CD4-positive, alpha-beta T cell treated with Interleukin-17A for 1 hour (primary cell): ENCODE measurements at regions not wholly inside any gene's neighbourhood (a gene's known extent, or its start where the extent isn't known, plus 50 kb on each side); places are given as distances from the start of the nearest gene placed in this dataset.

Source experiments
- DNase-seq: peaks from one replicate; pipeline ENCODE4 v3.0.0-alpha.2; 2020

DNA sequence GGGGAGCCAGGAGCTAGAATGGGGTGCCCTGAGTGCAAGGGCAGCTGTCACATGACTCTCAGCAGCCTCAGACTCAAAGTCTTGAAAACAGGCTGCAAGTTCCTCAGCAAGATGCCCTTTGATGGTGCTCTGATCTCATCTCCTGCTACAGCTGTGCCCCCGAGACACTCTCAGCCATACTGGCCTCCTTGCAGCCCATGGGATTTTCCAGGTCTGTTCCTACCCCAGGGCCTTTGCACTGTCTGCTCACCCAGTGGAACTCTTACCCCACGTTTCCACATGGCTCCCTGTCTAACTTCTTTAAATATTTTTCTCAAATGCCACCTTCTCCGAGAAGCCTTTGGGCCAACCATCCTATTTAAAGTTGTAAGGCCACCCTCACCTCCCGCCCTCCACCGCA lies 146.9 kb downstream of the C16orf95 start:
- no peak for DNase-seq

- no peak for DNase-seq
Measured at GRCh38 chr16:87171723-87172122, 145.5 kb downstream of the C16orf95 start.

DNA sequence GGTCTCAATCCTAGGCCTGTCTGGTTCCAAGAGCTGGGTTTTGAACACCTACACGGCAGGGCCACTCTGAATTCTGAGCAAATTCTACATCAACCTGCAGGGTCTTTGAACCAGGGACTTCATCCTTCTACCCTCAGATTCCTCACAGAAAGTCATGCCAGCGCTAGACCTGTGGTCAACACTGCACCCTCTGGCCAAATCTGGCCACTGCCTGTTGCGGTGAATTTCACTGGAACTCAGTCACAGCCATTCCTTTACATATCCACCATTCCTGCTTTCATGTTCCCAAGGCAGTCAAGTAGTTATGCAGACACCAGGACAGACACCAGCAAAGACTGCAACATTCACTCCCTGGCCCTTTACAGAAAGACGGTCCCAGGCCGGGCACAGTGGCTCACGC lies 144.6 kb downstream of the C16orf95 start:
- no peak for DNase-seq

GRCh38 chr16:87173294-87173893 lies 143.8 kb downstream of the C16orf95 start:
- no peak for DNase-seq

DNA sequence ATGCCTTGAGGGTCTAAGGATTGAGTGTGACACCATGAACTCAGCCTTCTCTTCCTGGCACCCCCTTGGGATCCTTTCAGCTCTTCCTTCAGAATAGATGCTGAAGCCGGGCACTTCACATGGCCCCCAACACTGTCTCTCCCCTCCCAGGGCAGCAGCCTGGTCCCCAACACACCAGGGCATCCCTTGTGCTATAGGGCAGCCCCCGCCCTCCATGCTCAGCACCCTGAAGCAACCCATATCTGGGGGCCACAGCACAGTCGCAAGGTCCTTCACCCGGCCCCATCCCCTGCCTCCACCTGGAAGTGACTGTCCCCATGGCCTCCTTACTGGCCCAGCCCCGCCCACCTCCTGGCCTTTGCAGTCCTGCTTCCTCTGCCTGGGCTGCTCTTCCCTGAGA lies 143.1 kb downstream of the C16orf95 start:
- DNase-seq: no peak

DNA sequence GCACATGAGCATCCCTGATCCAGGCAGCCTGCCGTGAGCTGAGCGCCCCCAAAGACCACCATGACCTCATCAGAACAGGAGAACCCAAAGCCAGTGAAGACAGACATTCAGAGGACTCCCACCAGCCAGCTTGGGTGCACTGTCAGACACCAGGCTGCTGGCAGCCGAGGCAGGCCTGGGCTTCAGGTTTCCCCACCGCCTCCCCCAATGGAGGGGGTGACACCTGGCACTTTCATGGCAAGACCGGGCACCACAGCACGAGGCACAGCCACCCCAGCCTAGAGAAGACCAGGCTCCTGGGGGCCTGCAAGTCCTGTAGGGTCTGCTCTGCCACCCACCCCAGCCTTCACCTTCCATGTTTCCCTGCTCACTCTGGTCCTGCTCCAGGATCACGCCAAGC lies 140.5 kb downstream of the C16orf95 start:
- no peak for DNase-seq

DNA sequence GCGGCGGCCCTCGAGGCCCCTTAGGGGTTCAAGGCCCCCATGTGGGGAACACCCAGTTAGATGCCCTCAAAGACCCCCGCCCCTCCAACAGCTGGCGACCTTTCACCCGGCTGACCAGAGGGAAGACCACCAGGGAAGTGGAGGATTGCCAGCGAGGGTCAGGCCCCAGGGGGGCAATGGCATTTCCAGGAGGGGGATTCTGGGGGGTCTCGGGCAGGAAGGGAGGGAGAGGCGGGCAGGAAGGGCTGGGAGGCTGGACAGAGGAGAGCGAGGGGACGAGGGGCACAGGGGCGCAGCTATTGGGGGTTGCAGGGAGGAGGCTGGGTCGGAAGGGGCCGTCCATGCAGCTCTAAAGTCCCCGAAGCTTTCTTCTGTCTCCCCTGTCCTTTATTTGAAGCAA lies 139.5 kb downstream of the C16orf95 start:
- DNase-seq: no peak

DNA sequence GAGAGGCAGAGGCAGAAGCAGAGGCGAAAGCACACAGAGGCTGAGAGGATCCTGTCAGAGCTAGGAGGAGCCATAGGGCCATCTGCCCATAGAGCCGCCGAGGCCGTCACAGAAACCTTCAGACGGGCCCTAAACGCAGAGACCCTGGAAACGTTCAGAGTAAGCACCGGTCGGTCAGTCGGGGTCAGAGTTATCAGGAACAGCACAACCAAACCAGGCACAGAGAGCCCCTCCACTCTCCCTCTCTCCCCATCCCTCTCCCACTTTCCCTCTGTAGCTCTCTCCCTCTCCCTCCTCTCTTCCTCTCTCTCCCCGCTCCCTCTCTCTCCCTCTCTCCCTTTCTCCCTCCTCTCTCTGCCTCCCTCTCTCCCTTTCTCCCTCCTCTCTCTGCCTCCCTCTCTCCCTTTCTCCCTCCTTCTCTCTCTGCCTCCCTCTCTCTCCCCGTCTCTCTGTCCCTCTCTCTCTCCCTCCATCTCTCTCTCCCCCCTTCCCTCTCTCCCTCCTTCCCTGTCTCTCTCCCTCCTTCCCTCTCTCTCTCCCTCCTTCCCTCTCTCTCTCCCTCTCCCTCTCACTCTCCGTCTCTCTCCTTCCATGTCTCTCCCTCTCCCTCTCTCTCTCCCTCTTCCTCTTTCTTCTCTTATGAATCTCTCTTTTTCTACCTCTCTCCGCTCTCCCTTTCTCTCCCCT lies 138.9 kb downstream of the C16orf95 start:
- DNase-seq: no peak

GRCh38 chr16:87178977-87179376 lies 138.2 kb downstream of the C16orf95 start:
- DNase-seq: no peak

DNA sequence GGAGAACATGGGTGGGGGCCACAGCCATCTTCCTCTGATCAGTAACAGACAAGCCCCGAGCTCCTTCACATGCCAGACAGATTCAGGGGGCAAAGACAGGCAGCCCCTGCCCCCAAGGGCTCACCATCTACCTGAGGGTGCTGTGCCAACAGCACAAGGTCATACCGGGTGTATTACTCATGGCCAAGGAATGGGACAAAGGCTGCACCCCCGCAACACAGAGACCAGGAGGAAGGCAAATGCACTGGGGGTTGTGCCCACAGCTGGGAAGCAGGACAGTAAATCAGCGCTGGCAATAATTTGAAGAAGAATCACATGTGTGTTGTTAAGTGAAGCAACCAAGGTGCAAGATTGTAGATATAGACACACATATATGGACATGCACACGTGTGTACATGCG lies 137.1 kb downstream of the C16orf95 start:
- DNase-seq: no peak

DNA sequence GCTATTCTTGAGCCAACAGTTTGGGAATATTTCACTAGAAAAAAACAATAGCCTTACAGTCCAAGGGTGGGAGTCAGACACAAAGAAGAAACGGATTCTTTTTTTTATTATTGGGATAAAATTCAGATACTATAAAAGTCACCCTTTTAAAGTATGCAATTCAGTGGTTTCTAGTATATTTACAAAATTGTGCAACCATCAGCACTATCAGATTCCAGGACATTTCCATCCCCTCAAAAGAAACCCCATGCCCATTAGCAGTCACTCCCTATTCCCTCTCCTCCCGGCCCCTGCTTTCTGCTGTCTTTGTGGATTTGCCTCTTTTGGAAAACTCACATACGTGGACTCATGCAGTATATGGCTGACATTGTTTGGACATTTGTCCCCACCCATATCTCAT lies 134.4 kb downstream of the C16orf95 start:
- DNase-seq: no peak

DNA sequence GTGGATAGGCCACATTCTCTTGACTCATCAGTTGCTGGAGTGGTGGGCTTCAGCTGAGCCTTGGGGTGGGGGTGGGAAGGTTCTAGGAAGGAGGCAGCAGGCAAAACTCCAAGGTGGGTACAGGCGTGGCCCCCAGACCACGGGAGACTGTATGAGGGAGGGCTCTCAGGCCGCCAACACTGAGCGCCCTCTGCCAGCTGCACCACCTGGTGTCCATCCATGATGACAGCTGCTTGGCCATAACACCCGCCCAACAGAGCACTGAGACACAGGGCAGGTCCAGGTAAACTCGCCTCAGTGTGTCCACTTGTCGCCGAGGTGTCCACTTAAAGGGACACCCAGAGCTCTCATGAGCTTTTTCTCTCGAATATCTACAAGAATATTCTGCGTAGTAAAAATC lies 133.5 kb downstream of the C16orf95 start:
- DNase-seq: no peak

GRCh38 chr16:87185308-87185707 lies 131.9 kb downstream of the C16orf95 start:
- no peak for DNase-seq

DNA sequence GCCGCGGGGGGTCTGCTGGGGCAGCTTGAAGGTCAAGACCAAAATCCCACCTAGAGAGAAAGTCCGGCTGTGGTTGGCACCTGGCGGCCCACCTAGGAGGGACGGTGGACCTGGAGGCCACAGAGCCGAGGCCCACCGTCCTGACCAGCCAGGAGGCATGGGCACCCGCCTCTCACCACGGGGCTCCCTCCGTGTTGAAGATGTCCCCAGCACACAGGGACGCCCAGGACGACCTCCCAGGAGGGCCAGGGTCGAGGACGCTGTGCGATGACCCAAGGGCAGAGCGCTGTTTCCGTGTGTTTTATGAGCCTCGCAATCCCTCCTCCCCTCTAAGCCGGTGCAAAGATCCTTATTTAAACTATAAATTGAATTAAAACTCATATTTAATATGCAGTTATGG lies 131.2 kb downstream of the C16orf95 start:
- DNase-seq: no peak

DNA sequence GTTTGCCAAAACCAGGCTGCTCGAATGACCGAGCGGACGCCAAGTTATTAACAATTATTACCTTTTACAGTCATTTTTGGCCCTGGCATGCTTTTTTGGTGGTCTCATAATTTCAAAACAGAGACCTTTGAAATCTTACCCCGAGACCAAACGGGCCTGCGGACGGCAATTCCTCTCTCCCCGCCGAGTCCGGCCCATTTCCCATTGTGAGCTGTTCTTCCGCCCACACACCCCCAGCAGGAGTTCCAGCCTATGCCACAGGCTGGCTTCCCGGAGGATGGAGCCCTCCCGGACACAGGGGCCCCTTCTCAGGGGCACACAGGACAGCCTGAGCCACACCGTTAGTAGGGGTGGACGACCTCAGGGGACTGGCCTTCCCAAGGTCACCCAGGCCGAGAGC lies 130.7 kb downstream of the C16orf95 start:
- DNase-seq: no peak

DNA sequence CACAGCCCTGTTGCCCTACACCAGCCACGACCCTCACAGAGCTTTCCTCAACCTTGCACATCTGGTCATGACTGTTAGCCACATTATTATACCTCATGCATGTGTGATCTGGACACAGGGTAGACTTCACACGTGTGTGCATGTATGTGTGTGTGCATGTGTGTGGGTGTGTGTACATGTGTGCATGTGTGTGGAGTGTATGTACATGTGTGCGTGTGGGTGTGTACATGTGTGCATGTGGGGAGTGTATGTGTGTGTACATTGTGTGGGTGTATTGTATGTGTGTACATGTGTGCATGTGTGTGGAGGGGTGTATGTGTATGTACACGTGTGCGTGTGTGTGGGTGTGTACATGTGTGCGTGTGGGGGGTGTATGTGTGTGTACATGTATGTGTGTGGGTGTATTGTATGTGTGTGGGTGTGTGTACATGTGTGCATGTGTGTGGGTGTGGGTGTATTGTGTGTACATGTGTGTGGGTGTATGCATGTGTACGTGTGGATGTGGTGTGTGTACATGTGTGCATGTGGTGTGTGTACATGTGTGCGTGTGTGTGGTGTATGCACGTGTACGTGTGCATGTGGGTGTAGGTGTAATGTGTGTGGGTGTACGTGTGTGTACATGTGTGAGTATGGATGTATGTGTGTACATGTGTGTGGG lies 130.2 kb downstream of the C16orf95 start:
- DNase-seq: no peak

GRCh38 chr16:87188104-87188503 lies 129.1 kb downstream of the C16orf95 start:
- DNase-seq: no peak

- no peak for DNase-seq
Measured at GRCh38 chr16:87189426-87189825, 127.8 kb downstream of the C16orf95 start.

DNA sequence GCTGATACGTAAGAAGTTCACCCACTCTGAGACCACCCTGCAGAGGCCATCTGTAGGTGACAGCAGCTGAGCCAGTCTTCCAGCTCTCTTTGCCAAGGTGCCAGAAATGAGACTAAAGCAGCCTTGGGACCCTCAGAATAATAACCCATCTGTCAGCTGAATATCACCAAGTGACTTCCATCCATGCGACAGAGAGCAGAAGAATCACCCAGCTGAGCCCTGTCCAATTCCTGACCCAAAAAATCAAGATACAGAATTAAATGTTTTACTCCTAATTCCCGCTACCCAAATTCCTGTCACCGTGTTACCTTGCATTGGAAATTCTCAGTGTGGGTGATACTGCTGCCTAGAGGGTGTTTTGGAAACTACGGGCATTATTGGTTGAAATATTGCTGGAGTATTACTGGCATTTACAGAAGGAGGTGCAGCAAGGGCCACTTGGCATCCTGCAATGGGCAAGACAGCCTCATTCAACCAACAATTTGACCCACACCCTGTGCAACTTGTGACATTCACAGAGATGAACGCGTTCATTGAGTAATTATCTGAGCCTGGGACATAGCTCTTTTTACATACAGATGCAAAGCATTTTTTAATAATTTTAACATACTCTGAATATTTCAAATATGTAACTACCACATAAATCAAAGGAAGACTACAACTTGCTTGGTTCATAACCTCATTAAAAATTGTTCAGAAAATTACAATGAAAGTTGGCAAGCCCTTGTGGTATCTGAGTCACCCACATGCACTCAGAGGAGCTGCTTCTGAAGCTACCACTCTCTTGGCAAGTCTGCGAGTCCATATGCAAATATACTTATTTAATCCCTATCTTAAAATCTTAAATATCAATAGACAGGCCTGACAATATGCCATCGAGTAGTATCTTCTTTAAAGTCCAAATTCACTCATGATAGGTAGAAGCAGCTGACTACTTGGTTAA lies 126.6 kb downstream of the C16orf95 start:
- DNase-seq: no peak

GRCh38 chr16:87192452-87193073 lies 124.6 kb downstream of the C16orf95 start:
- DNase-seq: no peak

- DNase-seq: no peak
Measured at GRCh38 chr16:87194172-87194571, 123.0 kb downstream of the C16orf95 start.

GRCh38 chr16:87195161-87195560 lies 122.0 kb downstream of the C16orf95 start:
- DNase-seq: no peak

DNA sequence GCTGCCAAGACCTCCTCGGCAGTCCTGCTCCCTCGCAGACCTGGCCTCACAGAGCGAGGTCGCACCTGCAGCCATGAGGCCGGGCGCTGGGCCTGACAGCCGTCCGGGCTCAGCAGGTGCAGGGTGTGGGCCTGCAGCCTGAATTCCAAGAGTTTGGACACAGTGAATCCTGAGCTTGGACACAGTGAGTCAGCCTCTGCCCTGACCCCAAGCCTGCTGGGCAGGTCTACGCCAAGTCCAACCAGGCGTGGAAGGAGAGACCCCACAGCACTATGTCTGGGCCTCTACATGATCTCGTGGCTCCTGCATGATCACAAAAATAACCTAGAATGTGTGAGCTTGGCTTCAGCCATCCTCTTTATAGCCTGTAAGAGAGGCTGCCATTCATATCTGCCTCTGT lies 121.0 kb downstream of the C16orf95 start:
- no peak for DNase-seq
